ENCODE measurements at regions not wholly inside any gene's neighbourhood (a gene's known extent, or its start where the extent isn't known, plus 50 kb on each side); places are given as distances from the start of the nearest gene placed in this dataset.

- Histone ChIP-seq H3K4me3 (ENCODE audit: low read depth in 1 of 2, low read length in 2 of 2) (no peak overlapping the region), H3K27me3 (ENCODE audit: control insufficient read depth in 1 of 2, insufficient read depth in 2 of 2, low read length in 2 of 2) (no peaks in the 10 kb centered on the region), H3K36me3 (ENCODE audit: control insufficient read depth in 2 of 2, insufficient read depth in 2 of 2, low read length in 1 of 2) (no peaks in the 10 kb centered on the region), H3K4me1 (ENCODE audit: control insufficient read depth in 2 of 2, insufficient read depth in 2 of 2, low read length in 1 of 2) (no peaks in the 10 kb centered on the region), H3K27ac (ENCODE audit: low read depth in 2 of 2, low read length in 1 of 2) (no peak overlapping the region), H3K9me3 (ENCODE audit: control insufficient read depth in 2 of 2, insufficient read depth in 1 of 2, low read depth in 1 of 2, low read length in 1 of 2) (peaks cover 0 to 3% of the 10 kb centered on the region in 2 donors)
- 77 to 84% methylated on average over 7 of the region's 7 CpGs for WGBS, 2 donors
Measured at GRCh38 chr2:118509319-118510004, 338.0 kb downstream of the EN1 start.

GRCh38 chr2:118508282-118508681 lies 339.2 kb downstream of the EN1 start:
- Histone ChIP-seq H3K9me3 (ENCODE audit: control insufficient read depth in 2 of 2, insufficient read depth in 1 of 2, low read depth in 1 of 2, low read length in 1 of 2) (peaks cover 0 to 3% of the 10 kb centered on the region in 2 donors), H3K4me1 (ENCODE audit: control insufficient read depth in 2 of 2, insufficient read depth in 2 of 2, low read length in 1 of 2) (no peaks in the 10 kb centered on the region), H3K27me3 (ENCODE audit: control insufficient read depth in 1 of 2, insufficient read depth in 2 of 2, low read length in 2 of 2) (no peaks in the 10 kb centered on the region), H3K36me3 (ENCODE audit: control insufficient read depth in 2 of 2, insufficient read depth in 2 of 2, low read length in 1 of 2) (no peaks in the 10 kb centered on the region), H3K4me3 (ENCODE audit: low read depth in 1 of 2, low read length in 2 of 2) (no peak overlapping the region), H3K27ac (ENCODE audit: low read depth in 2 of 2, low read length in 1 of 2) (no peak overlapping the region)

DNA sequence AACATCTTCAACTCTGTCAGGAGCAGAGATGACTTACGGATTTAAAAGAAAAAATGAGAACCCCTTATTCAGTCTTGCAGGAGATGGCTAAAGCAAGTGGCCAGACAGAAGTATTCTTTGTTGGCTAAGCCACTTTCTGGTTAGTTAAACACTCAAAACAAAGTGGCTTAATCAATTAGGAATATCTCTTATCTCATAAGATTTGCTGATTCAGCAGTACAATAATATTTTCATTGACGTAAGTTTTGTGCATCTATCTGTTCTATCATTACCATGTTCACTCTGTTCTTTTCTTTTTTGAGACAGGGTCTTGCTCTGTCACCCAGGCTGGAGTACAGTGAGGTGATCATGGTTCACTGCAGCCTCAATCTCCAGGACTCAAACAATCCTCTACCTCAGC lies 342.0 kb downstream of the EN1 start:
- Histone ChIP-seq H3K27ac (ENCODE audit: low read depth in 2 of 2, low read length in 1 of 2) (no peak overlapping the region), H3K36me3 (ENCODE audit: control insufficient read depth in 2 of 2, insufficient read depth in 2 of 2, low read length in 1 of 2) (no peaks in the 10 kb centered on the region), H3K27me3 (ENCODE audit: control insufficient read depth in 1 of 2, insufficient read depth in 2 of 2, low read length in 2 of 2) (no peaks in the 10 kb centered on the region), H3K4me3 (ENCODE audit: low read depth in 1 of 2, low read length in 2 of 2) (no peak overlapping the region), H3K9me3 (ENCODE audit: control insufficient read depth in 2 of 2, insufficient read depth in 1 of 2, low read depth in 1 of 2, low read length in 1 of 2) (peaks cover 0 to 3% of the 10 kb centered on the region in 2 donors), H3K4me1 (ENCODE audit: control insufficient read depth in 2 of 2, insufficient read depth in 2 of 2, low read length in 1 of 2) (no peaks in the 10 kb centered on the region)
- WGBS, 2 donors: 88 to 90% methylated on average over 2 of the region's 2 CpGs

- H3K9me3 ChIP-seq (ENCODE audit: control insufficient read depth in 2 of 2, insufficient read depth in 1 of 2, low read depth in 1 of 2, low read length in 1 of 2): peaks cover 0 to 3% of the 10 kb centered on the region in 2 donors
- no peak overlapping the region for H3K4me3 ChIP-seq (ENCODE audit: low read depth in 1 of 2, low read length in 2 of 2)
- WGBS, 2 donors: 74% methylated on average over 2 of the region's 2 CpGs
- no peaks in the 10 kb centered on the region for H3K27me3 ChIP-seq (ENCODE audit: control insufficient read depth in 1 of 2, insufficient read depth in 2 of 2, low read length in 2 of 2)
- H3K27ac ChIP-seq (ENCODE audit: low read depth in 2 of 2, low read length in 1 of 2): no peak overlapping the region
- H3K36me3 ChIP-seq (ENCODE audit: control insufficient read depth in 2 of 2, insufficient read depth in 2 of 2, low read length in 1 of 2): no peaks in the 10 kb centered on the region
- no peaks in the 10 kb centered on the region for H3K4me1 ChIP-seq (ENCODE audit: control insufficient read depth in 2 of 2, insufficient read depth in 2 of 2, low read length in 1 of 2)
Measured at GRCh38 chr2:118502106-118502505, 345.3 kb downstream of the EN1 start.

DNA sequence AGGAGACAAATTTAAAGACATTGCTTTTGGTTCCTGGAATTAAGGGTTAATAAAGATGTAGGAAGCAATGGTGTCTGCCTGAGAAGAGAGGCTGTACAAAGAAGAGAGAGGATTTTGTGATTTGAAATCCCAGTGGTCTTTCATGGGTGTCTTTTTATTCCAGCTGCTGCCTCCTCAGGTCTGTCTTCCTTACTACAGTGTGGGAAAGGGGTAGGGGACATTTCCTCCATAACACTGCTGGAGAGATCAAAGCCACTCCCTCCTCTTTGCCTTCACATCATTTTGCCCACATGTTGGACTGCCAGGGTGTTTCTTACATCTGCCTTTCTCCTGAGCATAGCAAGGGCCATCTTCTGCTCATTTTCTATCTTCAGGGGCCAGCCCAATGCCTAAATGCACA lies 348.5 kb downstream of the EN1 start:
- H3K27me3 ChIP-seq (ENCODE audit: control insufficient read depth in 1 of 2, insufficient read depth in 2 of 2, low read length in 2 of 2): no peaks in the 10 kb centered on the region
- no peaks in the 10 kb centered on the region for H3K36me3 ChIP-seq (ENCODE audit: control insufficient read depth in 2 of 2, insufficient read depth in 2 of 2, low read length in 1 of 2)
- no peak overlapping the region for H3K4me3 ChIP-seq (ENCODE audit: low read depth in 1 of 2, low read length in 2 of 2)
- H3K9me3 ChIP-seq (ENCODE audit: control insufficient read depth in 2 of 2, insufficient read depth in 1 of 2, low read depth in 1 of 2, low read length in 1 of 2): no peaks in the 10 kb centered on the region
- no peaks in the 10 kb centered on the region for H3K4me1 ChIP-seq (ENCODE audit: control insufficient read depth in 2 of 2, insufficient read depth in 2 of 2, low read length in 1 of 2)
- no peak overlapping the region for H3K27ac ChIP-seq (ENCODE audit: low read depth in 2 of 2, low read length in 1 of 2)

GRCh38 chr2:118496870-118497611 lies 350.4 kb downstream of the EN1 start:
- Histone ChIP-seq H3K4me1 (ENCODE audit: control insufficient read depth in 2 of 2, insufficient read depth in 2 of 2, low read length in 1 of 2) (no peaks in the 10 kb centered on the region), H3K27ac (ENCODE audit: low read depth in 2 of 2, low read length in 1 of 2) (no peak overlapping the region), H3K27me3 (ENCODE audit: control insufficient read depth in 1 of 2, insufficient read depth in 2 of 2, low read length in 2 of 2) (no peaks in the 10 kb centered on the region), H3K9me3 (ENCODE audit: control insufficient read depth in 2 of 2, insufficient read depth in 1 of 2, low read depth in 1 of 2, low read length in 1 of 2) (peaks cover 0 to 4% of the 10 kb centered on the region in 2 donors), H3K4me3 (ENCODE audit: low read depth in 1 of 2, low read length in 2 of 2) (no peak overlapping the region), H3K36me3 (ENCODE audit: control insufficient read depth in 2 of 2, insufficient read depth in 2 of 2, low read length in 1 of 2) (no peaks in the 10 kb centered on the region)
- 80 to 81% methylated on average over 7 of the region's 7 CpGs for WGBS, 2 donors

GRCh38 chr2:118496467-118496866 lies 351.0 kb downstream of the EN1 start:
- Histone ChIP-seq H3K27me3 (ENCODE audit: control insufficient read depth in 1 of 2, insufficient read depth in 2 of 2, low read length in 2 of 2) (no peaks in the 10 kb centered on the region), H3K4me3 (ENCODE audit: low read depth in 1 of 2, low read length in 2 of 2) (no peak overlapping the region), H3K27ac (ENCODE audit: low read depth in 2 of 2, low read length in 1 of 2) (no peak overlapping the region), H3K4me1 (ENCODE audit: control insufficient read depth in 2 of 2, insufficient read depth in 2 of 2, low read length in 1 of 2) (no peaks in the 10 kb centered on the region), H3K9me3 (ENCODE audit: control insufficient read depth in 2 of 2, insufficient read depth in 1 of 2, low read depth in 1 of 2, low read length in 1 of 2) (peaks cover 0 to 4% of the 10 kb centered on the region in 2 donors), H3K36me3 (ENCODE audit: control insufficient read depth in 2 of 2, insufficient read depth in 2 of 2, low read length in 1 of 2) (no peaks in the 10 kb centered on the region)
- 92% methylated on average over 5 of the region's 5 CpGs for WGBS, 2 donors

DNA sequence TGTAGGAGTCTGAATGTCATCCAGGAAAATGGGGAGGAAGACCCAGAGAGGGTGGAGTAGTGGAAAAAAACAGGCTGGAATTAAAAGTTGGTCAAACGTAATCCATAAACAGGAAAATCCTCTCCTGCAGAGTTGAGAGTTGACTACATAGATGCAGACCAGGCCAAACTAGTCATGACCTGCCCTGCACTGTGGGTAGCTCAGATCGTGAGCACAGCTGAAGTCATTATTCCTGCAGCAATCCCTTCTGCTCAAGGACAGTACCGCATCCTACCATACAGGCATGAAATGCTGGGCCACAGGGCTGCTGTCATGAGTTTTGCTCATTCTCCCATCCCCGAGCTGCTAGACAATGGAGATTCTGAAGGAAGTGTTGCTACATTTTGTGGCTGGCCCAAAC lies 352.2 kb downstream of the EN1 start:
- no peaks in the 10 kb centered on the region for H3K27me3 ChIP-seq (ENCODE audit: control insufficient read depth in 1 of 2, insufficient read depth in 2 of 2, low read length in 2 of 2)
- 50 to 63% methylated on average over 4 of the region's 4 CpGs for WGBS, 2 donors
- H3K36me3 ChIP-seq (ENCODE audit: control insufficient read depth in 2 of 2, insufficient read depth in 2 of 2, low read length in 1 of 2): no peaks in the 10 kb centered on the region
- no peak overlapping the region for H3K27ac ChIP-seq (ENCODE audit: low read depth in 2 of 2, low read length in 1 of 2)
- peaks cover 0 to 4% of the 10 kb centered on the region in 2 donors for H3K9me3 ChIP-seq (ENCODE audit: control insufficient read depth in 2 of 2, insufficient read depth in 1 of 2, low read depth in 1 of 2, low read length in 1 of 2)
- H3K4me1 ChIP-seq (ENCODE audit: control insufficient read depth in 2 of 2, insufficient read depth in 2 of 2, low read length in 1 of 2): no peaks in the 10 kb centered on the region
- no peak overlapping the region for H3K4me3 ChIP-seq (ENCODE audit: low read depth in 1 of 2, low read length in 2 of 2)

DNA sequence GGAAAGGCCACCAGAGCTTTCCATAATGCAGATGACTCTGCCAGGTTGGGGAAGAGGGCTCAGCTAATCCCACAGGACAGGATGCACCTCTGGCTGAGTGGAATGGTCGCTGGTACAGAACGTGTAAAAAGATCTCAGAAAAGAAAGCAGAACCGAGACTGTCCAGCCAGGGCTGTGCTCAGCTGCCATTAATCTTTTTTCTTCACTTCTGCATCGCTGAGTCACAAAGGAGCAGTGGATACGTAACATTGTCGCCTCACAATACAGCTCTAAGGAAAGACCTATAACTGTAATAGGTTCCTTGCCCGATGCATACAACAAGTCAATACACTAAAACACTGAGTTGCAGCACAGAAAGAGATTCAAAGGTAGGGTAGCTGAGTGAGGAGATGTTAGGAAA lies 354.2 kb downstream of the EN1 start:
- Histone ChIP-seq H3K4me3 (ENCODE audit: low read depth in 1 of 2, low read length in 2 of 2) (no peak overlapping the region), H3K4me1 (ENCODE audit: control insufficient read depth in 2 of 2, insufficient read depth in 2 of 2, low read length in 1 of 2) (no peaks in the 10 kb centered on the region), H3K27ac (ENCODE audit: low read depth in 2 of 2, low read length in 1 of 2) (no peak overlapping the region), H3K27me3 (ENCODE audit: control insufficient read depth in 1 of 2, insufficient read depth in 2 of 2, low read length in 2 of 2) (no peaks in the 10 kb centered on the region), H3K9me3 (ENCODE audit: control insufficient read depth in 2 of 2, insufficient read depth in 1 of 2, low read depth in 1 of 2, low read length in 1 of 2) (peaks cover 0 to 4% of the 10 kb centered on the region in 2 donors), H3K36me3 (ENCODE audit: control insufficient read depth in 2 of 2, insufficient read depth in 2 of 2, low read length in 1 of 2) (no peaks in the 10 kb centered on the region)
- 77 to 82% methylated on average over 7 of the region's 7 CpGs for WGBS, 2 donors

DNA sequence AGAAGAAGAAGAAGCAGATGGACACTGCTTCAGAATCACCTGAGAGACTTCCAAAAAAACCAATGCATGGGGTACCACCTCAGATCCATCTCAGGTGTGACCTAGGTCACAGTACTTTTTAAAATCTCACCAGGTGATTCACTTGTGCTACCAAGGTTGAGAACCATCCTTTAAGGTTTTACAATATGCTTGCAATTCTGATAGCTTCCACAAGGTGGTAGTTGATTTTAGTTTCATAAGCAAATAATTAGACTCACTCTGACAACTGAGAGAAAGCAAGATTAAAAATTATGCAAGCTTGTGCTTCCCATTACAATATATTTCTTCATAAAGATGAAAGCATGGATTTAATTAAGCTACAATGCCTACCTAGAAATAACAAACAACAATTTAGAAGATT lies 355.1 kb downstream of the EN1 start:
- Histone ChIP-seq H3K4me3 (ENCODE audit: low read depth in 1 of 2, low read length in 2 of 2) (no peak overlapping the region), H3K4me1 (ENCODE audit: control insufficient read depth in 2 of 2, insufficient read depth in 2 of 2, low read length in 1 of 2) (no peaks in the 10 kb centered on the region), H3K36me3 (ENCODE audit: control insufficient read depth in 2 of 2, insufficient read depth in 2 of 2, low read length in 1 of 2) (no peaks in the 10 kb centered on the region), H3K27me3 (ENCODE audit: control insufficient read depth in 1 of 2, insufficient read depth in 2 of 2, low read length in 2 of 2) (no peaks in the 10 kb centered on the region), H3K27ac (ENCODE audit: low read depth in 2 of 2, low read length in 1 of 2) (no peak overlapping the region), H3K9me3 (ENCODE audit: control insufficient read depth in 2 of 2, insufficient read depth in 1 of 2, low read depth in 1 of 2, low read length in 1 of 2) (peaks cover 0 to 4% of the 10 kb centered on the region in 2 donors)
